MM.1S (cell line): ENCODE measurements at regions not wholly inside any gene's neighbourhood (a gene's known extent, or its start where the extent isn't known, plus 50 kb on each side); places are given as distances from the start of the nearest gene placed in this dataset.

Experiments used
- DNase-seq: peaks from one replicate; pipeline ENCODE4 v3.0.0-alpha.2; 2015
- H2AFZ ChIP-seq: fragments of 300-600 bp; sonication (generic); 2 replicates; pipeline ENCODE4 v1.6.0; 2016; ENCODE audit warnings: antibody characterized with exemption, low read length
- H3F3A ChIP-seq: fragments of 300-600 bp; sonication (generic); 2 replicates; pipeline ENCODE4 v1.6.1; 2016; ENCODE audit warnings: mild to moderate bottlenecking, antibody characterized with exemption, low read length, moderate library complexity, mixed read lengths; ENCODE audit not compliant: insufficient read depth
- H3K27ac ChIP-seq: fragments of 300-600 bp; sonication (generic); 2 replicates; pipeline ENCODE4 v1.5.1; 2016; ENCODE audit warnings: mild to moderate bottlenecking, low read length
- H3K27me3 ChIP-seq: fragments of 300-600 bp; sonication (generic); replicated peaks from 2 replicates; pipeline ENCODE4 v1.6.0; 2016; ENCODE audit warnings: low read length; ENCODE audit not compliant: insufficient read depth
- H3K36me3 ChIP-seq: fragments of 300-600 bp; sonication (generic); replicated peaks from 2 replicates; pipeline ENCODE4 v1.6.1; 2016; ENCODE audit warnings: mild to moderate bottlenecking, low read length, mixed read lengths; ENCODE audit not compliant: insufficient read depth
- H3K4me1 ChIP-seq: fragments of 300-600 bp; sonication (generic); 2 replicates; pipeline ENCODE4 v1.6.1; 2016; ENCODE audit warnings: low read length, mixed read lengths
- H3K4me2 ChIP-seq: fragments of 300-600 bp; sonication (generic); 2 replicates; pipeline ENCODE4 v1.6.0; 2016; ENCODE audit warnings: low read depth, low read length
- H3K4me3 ChIP-seq: fragments of 300-600 bp; sonication (generic); 2 replicates; pipeline ENCODE4 v1.5.1; 2016; ENCODE audit warnings: low read length, mixed read lengths
- H3K79me2 ChIP-seq: fragments of 300-600 bp; sonication (generic); 2 replicates; pipeline ENCODE4 v1.6.1; 2016; ENCODE audit warnings: mixed run types, low read length, mixed read lengths
- H3K9ac ChIP-seq: fragments of 300-600 bp; sonication (generic); 2 replicates; pipeline ENCODE4 v1.6.1; 2016; ENCODE audit warnings: low read length, mixed read lengths
- H3K9me2 ChIP-seq: fragments of 300-600 bp; sonication (generic); replicated peaks from 2 replicates; pipeline ENCODE4 v1.6.1; 2016; ENCODE audit warnings: mild to moderate bottlenecking, low read length, mixed read lengths; ENCODE audit not compliant: insufficient read depth
- H3K9me3 ChIP-seq: fragments of 300-600 bp; sonication (generic); replicated peaks from 2 replicates; pipeline ENCODE4 v1.6.1; 2016; ENCODE audit warnings: mild to moderate bottlenecking, low read length, mixed read lengths; ENCODE audit not compliant: insufficient read depth
- H4K20me1 ChIP-seq: fragments of 300-600 bp; sonication (generic); 2 replicates; pipeline ENCODE4 v1.6.1; 2016; ENCODE audit warnings: mild to moderate bottlenecking, low read length, moderate library complexity, mixed read lengths; ENCODE audit not compliant: insufficient read depth
- EZH2 ChIP-seq: fragments of 300-600 bp; sonication (generic); optimal IDR thresholded peaks from 2 replicates; pipeline ENCODE3; 2017; ENCODE audit warnings: low read depth, mild to moderate bottlenecking, antibody characterized with exemption, low read length, mixed read lengths
- EZH2phosphoT487 ChIP-seq: fragments of 300-600 bp; sonication (generic); IDR thresholded peaks from 2 replicates; pipeline ENCODE4 v1.6.1; 2018; ENCODE audit warnings: antibody characterized with exemption, low read length
- TF ChIP-seq, protein P1 (sequence below): fragments of 300-600 bp; sonication (generic); IDR thresholded peaks from 2 replicates; pipeline ENCODE4 v1.5.1; 2016; ENCODE audit warnings: antibody characterized with exemption, low read length, mixed read lengths

DNA sequence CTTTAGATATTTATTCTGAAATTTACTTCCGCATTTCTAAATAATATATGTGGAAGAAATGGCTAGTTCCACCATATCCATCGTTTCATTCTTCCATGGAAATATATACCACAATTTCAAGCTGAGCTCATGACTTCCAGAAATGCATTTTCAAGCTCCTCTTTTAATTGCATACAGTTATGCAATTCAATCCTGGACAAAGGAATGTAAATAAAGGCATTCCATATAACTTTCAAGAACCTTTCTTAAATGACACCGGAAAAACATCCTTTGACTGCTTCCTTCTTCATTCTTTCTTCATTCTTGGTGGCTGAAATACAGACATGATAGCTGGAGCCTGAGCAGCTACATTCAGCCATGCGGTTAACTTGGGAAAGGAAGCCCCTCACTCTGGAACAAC, 185.2 kb upstream of the GADL1 start:
- H3K9me2 ChIP-seq, result no peaks in the 10 kb centered on the region
- no peaks in the 10 kb centered on the region for H3K9me3 ChIP-seq
- H2AFZ ChIP-seq, result no peak overlapping the region
- H3K4me2 ChIP-seq, result no peak overlapping the region
- TF ChIP-seq EZH2, result no peak
- no peak for TF ChIP-seq EZH2phosphoT487
- TF ChIP-seq, protein P1, sequence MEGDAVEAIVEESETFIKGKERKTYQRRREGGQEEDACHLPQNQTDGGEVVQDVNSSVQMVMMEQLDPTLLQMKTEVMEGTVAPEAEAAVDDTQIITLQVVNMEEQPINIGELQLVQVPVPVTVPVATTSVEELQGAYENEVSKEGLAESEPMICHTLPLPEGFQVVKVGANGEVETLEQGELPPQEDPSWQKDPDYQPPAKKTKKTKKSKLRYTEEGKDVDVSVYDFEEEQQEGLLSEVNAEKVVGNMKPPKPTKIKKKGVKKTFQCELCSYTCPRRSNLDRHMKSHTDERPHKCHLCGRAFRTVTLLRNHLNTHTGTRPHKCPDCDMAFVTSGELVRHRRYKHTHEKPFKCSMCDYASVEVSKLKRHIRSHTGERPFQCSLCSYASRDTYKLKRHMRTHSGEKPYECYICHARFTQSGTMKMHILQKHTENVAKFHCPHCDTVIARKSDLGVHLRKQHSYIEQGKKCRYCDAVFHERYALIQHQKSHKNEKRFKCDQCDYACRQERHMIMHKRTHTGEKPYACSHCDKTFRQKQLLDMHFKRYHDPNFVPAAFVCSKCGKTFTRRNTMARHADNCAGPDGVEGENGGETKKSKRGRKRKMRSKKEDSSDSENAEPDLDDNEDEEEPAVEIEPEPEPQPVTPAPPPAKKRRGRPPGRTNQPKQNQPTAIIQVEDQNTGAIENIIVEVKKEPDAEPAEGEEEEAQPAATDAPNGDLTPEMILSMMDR, result no peak
- H4K20me1 ChIP-seq, result no peaks in the 10 kb centered on the region
- no peak for DNase-seq
- H3K36me3 ChIP-seq, result no peaks in the 10 kb centered on the region
- no peaks in the 10 kb centered on the region for H3K79me2 ChIP-seq
- no peak overlapping the region for H3K27ac ChIP-seq
- no peak overlapping the region for H3K4me3 ChIP-seq
- H3K9ac ChIP-seq, result no peak overlapping the region
- no peaks in the 10 kb centered on the region for H3K4me1 ChIP-seq
- no peaks in the 10 kb centered on the region for H3F3A ChIP-seq
- H3K27me3 ChIP-seq, result no peaks in the 10 kb centered on the region

DNA sequence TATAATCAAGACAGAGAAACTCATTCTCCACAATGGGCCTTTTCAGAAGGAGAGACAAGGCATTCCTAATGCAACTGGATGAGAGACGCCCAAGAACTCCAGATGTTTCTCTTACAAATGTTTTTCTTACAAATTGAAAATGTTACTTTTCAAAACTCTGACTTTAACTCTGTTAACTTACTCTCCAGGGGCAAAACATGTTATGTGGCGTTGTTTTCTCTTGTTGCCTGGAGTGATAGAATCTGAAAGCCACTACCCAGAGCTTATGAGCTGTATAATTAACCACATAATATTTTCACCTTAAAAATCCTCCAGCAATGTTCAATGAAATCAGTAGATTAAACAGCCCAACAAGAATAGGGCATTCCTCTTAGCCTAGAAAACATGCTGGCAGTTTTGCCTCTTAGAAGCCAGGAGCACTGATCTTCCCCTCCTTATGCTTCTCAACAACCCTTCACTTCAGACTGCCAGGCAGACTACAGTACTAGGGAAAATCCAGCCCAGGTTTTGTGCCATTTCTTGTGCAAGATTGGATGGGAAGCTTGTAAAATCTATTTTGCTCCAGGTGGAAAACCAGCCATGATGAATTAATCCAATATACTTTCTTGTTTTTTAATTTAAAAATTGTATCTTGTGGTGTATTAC, 186.7 kb upstream of the GADL1 start:
- TF ChIP-seq EZH2phosphoT487 (no peak), EZH2 (no peak)
- TF ChIP-seq, protein P1, result no peak
- no peak overlapping the region for H2AFZ ChIP-seq
- no peak overlapping the region for H3K9ac ChIP-seq
- no peaks in the 10 kb centered on the region for H4K20me1 ChIP-seq
- no peak for DNase-seq
- H3K9me3 ChIP-seq, result no peaks in the 10 kb centered on the region
- no peaks in the 10 kb centered on the region for H3K4me1 ChIP-seq
- no peaks in the 10 kb centered on the region for H3K36me3 ChIP-seq
- no peak overlapping the region for H3K4me2 ChIP-seq
- H3K27ac ChIP-seq, result no peak overlapping the region
- H3K9me2 ChIP-seq, result no peaks in the 10 kb centered on the region
- no peaks in the 10 kb centered on the region for H3K79me2 ChIP-seq
- H3K27me3 ChIP-seq, result no peaks in the 10 kb centered on the region
- H3F3A ChIP-seq, result no peaks in the 10 kb centered on the region
- no peak overlapping the region for H3K4me3 ChIP-seq

DNA sequence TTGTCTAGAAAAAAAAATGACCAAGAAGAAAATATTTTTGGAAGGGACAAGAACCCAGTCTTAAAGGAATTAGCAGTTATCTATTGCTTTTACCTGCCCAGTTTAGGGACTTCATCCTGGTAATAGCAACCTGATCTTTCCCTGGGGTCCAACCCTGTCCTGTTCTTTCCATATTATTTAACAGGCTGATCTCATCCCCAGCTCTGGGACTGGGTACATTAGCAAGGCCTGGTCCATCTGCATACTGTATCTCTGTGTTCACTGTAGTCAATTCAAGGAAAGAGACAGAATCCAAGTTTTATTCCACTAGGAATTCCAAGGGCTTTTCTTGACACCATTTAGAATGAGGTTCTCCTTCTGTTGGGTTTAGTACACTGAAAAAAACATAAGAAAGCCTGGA, 191.7 kb upstream of the GADL1 start:
- H3F3A ChIP-seq, result no peaks in the 10 kb centered on the region
- TF ChIP-seq EZH2phosphoT487 (no peak), EZH2 (no peak)
- TF ChIP-seq, protein P1, result no peak
- H3K4me1 ChIP-seq, result no peaks in the 10 kb centered on the region
- H3K79me2 ChIP-seq, result no peaks in the 10 kb centered on the region
- no peak overlapping the region for H3K27ac ChIP-seq
- H3K36me3 ChIP-seq, result no peaks in the 10 kb centered on the region
- H3K27me3 ChIP-seq, result no peaks in the 10 kb centered on the region
- no peaks in the 10 kb centered on the region for H3K9me2 ChIP-seq
- H2AFZ ChIP-seq, result no peak overlapping the region
- H3K9ac ChIP-seq, result no peak overlapping the region
- no peak overlapping the region for H3K4me3 ChIP-seq
- DNase-seq, result no peak
- no peak overlapping the region for H3K4me2 ChIP-seq
- no peaks in the 10 kb centered on the region for H4K20me1 ChIP-seq
- H3K9me3 ChIP-seq, result no peaks in the 10 kb centered on the region
